ENCODE measurements at regions not wholly inside any gene's neighbourhood (a gene's known extent, or its start where the extent isn't known, plus 50 kb on each side); places are given as distances from the start of the nearest gene placed in this dataset.

GRCh38 chr22:49296561-49296960, 531.1 kb downstream of the BRD1 start:
- DNase-seq (ENCODE audit: low read depth in 2 of 2): no peak

- DNase-seq (ENCODE audit: low read depth in 2 of 2): no peak
Measured at GRCh38 chr22:49295851-49296560, 531.7 kb downstream of the BRD1 start.

- no peak for DNase-seq (ENCODE audit: low read depth in 2 of 2)
Measured at GRCh38 chr22:49295465-49295743, 532.3 kb downstream of the BRD1 start.

GRCh38 chr22:49294656-49295464, 532.8 kb downstream of the BRD1 start:
- no peak for DNase-seq (ENCODE audit: low read depth in 2 of 2)

- no peak for DNase-seq (ENCODE audit: low read depth in 2 of 2)
Measured at GRCh38 chr22:49292909-49293308, 534.8 kb downstream of the BRD1 start.

GRCh38 chr22:49291781-49292180, 535.9 kb downstream of the BRD1 start:
- DNase-seq (ENCODE audit: low read depth in 2 of 2): no peak

- no peak for DNase-seq (ENCODE audit: low read depth in 2 of 2)
Measured at GRCh38 chr22:49291169-49291568, 536.5 kb downstream of the BRD1 start.

GRCh38 chr22:49290711-49291110, 537.0 kb downstream of the BRD1 start:
- no peak for DNase-seq (ENCODE audit: low read depth in 2 of 2)

- no peak for DNase-seq (ENCODE audit: low read depth in 2 of 2)
Measured at GRCh38 chr22:49289822-49290679, 537.6 kb downstream of the BRD1 start.

- no peak for DNase-seq (ENCODE audit: low read depth in 2 of 2)
Measured at GRCh38 chr22:49286181-49286760, 541.4 kb downstream of the BRD1 start.

GRCh38 chr22:49284931-49285330, 542.7 kb downstream of the BRD1 start:
- no peak for DNase-seq (ENCODE audit: low read depth in 2 of 2)

- no peak for DNase-seq (ENCODE audit: low read depth in 2 of 2)
Measured at GRCh38 chr22:49284056-49284784, 543.5 kb downstream of the BRD1 start.

- no peak for DNase-seq (ENCODE audit: low read depth in 2 of 2)
Measured at GRCh38 chr22:49282596-49282995, 545.1 kb downstream of the BRD1 start.

GRCh38 chr22:49281467-49282340, 546.0 kb downstream of the BRD1 start:
- no peak for DNase-seq (ENCODE audit: low read depth in 2 of 2)

GRCh38 chr22:49278340-49278739, 549.3 kb downstream of the BRD1 start:
- no peak for DNase-seq (ENCODE audit: low read depth in 2 of 2)

- no peak for DNase-seq (ENCODE audit: low read depth in 2 of 2)
Measured at GRCh38 chr22:49276567-49276966, 551.1 kb downstream of the BRD1 start.

- DNase-seq (ENCODE audit: low read depth in 2 of 2): no peak
Measured at GRCh38 chr22:49274754-49275380, 552.8 kb downstream of the BRD1 start.

GRCh38 chr22:49272546-49273125, 555.0 kb downstream of the BRD1 start:
- no peak for DNase-seq (ENCODE audit: low read depth in 2 of 2)

- DNase-seq (ENCODE audit: low read depth in 2 of 2): no peak
Measured at GRCh38 chr22:49271831-49272230, 555.8 kb downstream of the BRD1 start.

GRCh38 chr22:49271369-49271727, 556.3 kb downstream of the BRD1 start:
- DNase-seq (ENCODE audit: low read depth in 2 of 2): no peak

All from dermis microvascular lymphatic vessel endothelial cell (primary cell).